HepG2 (cell line): ENCODE measurements at regions not wholly inside any gene's neighbourhood (a gene's known extent, or its start where the extent isn't known, plus 50 kb on each side); places are given as distances from the start of the nearest gene placed in this dataset.

Experiments
- ATAC-seq: fragments of 200-7000 bp; cut with Tn5 transposase; 3 replicates; pipeline ENCODE4 v1.9.1; 2020; ENCODE audit warnings: mild to moderate bottlenecking, moderate library complexity
- BruUV-seq: library from RNA; stranded (reverse); fragments of 400-500 nt; replicated peaks from 2 replicates; lab custom pipeline; 2021; lab: Mats Ljungman, UMichigan
- CTCF ChIA-PET: fragments of 300-600 bp; formaldehyde crosslinking; extraction: SDS; loops from one replicate; lab custom pipeline; 2021; ENCODE audit warnings: low total read pairs, inconsistent platforms, low intra/inter-chr PET ratio; lab: Yijun Ruan, JAX
- POLR2A ChIA-PET: fragments of 350-600 bp; sonication (Branson Sonifier 250); formaldehyde crosslinking; loops from one replicate; lab custom pipeline; 2020; ENCODE audit warnings: antibody characterized with exemption, inconsistent platforms; lab: Yijun Ruan, JAX
- DNase-seq: peaks from one replicate; pipeline ENCODE4 v3.0.0-alpha.2; 2015; ENCODE audit warnings: low spot score
- FAIRE-seq: peaks from 3 replicates; lab custom pipeline; 2011; peaks lifted over from hg19 to GRCh38; lab: Jason Lieb, UNC
- H2AFZ ChIP-seq: one replicate; pipeline ENCODE4 v1.6.1; 2011; ENCODE audit warnings: low read length, inconsistent platforms
- H3K27ac ChIP-seq: fragments of 300-600 bp; 3 replicates; pipeline ENCODE4 v1.8.0; 2011; ENCODE audit warnings: mixed run types, mild to moderate bottlenecking, mixed read lengths, low read length, inconsistent platforms; ENCODE audit not compliant: insufficient read depth; ENCODE audit errors: extremely low read length
- H3K27me3 ChIP-seq, 2 experiments: fragments of 200-600 bp in 1 of 2; 2 replicates in 1 of 2; 3 replicates in 1 of 2; pipeline versions ENCODE4 v1.6.0 to v1.8.0; 2011; ENCODE audit warnings: low read length in 2 of 2, mild to moderate bottlenecking in 2 of 2, moderate library complexity in 2 of 2, inconsistent platforms in 1 of 2; ENCODE audit not compliant: insufficient read depth in 2 of 2, control insufficient read depth in 1 of 2
- H3K36me3 ChIP-seq, 2 experiments: fragments of 200-600 bp in 1 of 2; replicated peaks in 1 of 2; 2 replicates in 1 of 2; 3 replicates in 1 of 2; pipeline versions ENCODE4 v1.5.1 to v1.8.0; 2011; ENCODE audit warnings: low read length in 2 of 2, inconsistent platforms in 1 of 2; ENCODE audit not compliant: insufficient read depth in 2 of 2, control insufficient read depth in 1 of 2
- H3K4me1 ChIP-seq: 2 replicates; pipeline ENCODE4 v1.5.1; 2012; ENCODE audit warnings: low read length, inconsistent platforms; ENCODE audit not compliant: insufficient read depth
- H3K4me2 ChIP-seq: 2 replicates; pipeline ENCODE4 v1.6.0; 2011; ENCODE audit warnings: low read depth, low read length, inconsistent platforms
- H3K4me3 ChIP-seq, 3 experiments: fragments of 200-600 bp in 1 of 3; sonication (generic), shearing (Covaris generic) in 1 of 3; replicated peaks in 1 of 3; 2 replicates each; pipeline ENCODE4 v1.5.1; 2011 to 2016; ENCODE audit warnings: low read length in 3 of 3, inconsistent platforms in 2 of 3, low read depth in 2 of 3, mild to moderate bottlenecking in 2 of 3, control low read depth in 1 of 3, mixed read lengths in 1 of 3; ENCODE audit not compliant: insufficient read depth in 1 of 3
- H3K79me2 ChIP-seq: one replicate; pipeline ENCODE4 v1.6.1; 2011; ENCODE audit warnings: low read length, inconsistent platforms; ENCODE audit not compliant: insufficient read depth
- H3K9ac ChIP-seq: 2 replicates; pipeline ENCODE4 v1.6.0; 2011; ENCODE audit warnings: mild to moderate bottlenecking, low read depth, low read length, inconsistent platforms; ENCODE audit not compliant: insufficient read depth
- H3K9me3 ChIP-seq: 2 replicates; pipeline ENCODE4 v1.5.1; 2012; ENCODE audit warnings: mild to moderate bottlenecking, low read length
- H4K20me1 ChIP-seq: 2 replicates; pipeline ENCODE4 v1.6.0; 2011; ENCODE audit warnings: inconsistent platforms, mild to moderate bottlenecking, low read length, moderate library complexity; ENCODE audit not compliant: insufficient read depth
- AGO2 ChIP-seq: fragments of 200-400 bp; formaldehyde crosslinking; optimal IDR thresholded peaks from 2 replicates; pipeline ENCODE3; 2017; ENCODE audit warnings: mild to moderate bottlenecking, low read depth, low read length, moderate library complexity
- GFI1 ChIP-seq: sonication (generic); formaldehyde crosslinking; IDR thresholded peaks from 2 replicates; pipeline ENCODE4 v1.5.0; 2020; ENCODE audit warnings: missing genetic modification reagents, mild to moderate bottlenecking, borderline replicate concordance
- REPIN1 ChIP-seq: sonication (generic); formaldehyde crosslinking; IDR thresholded peaks from 2 replicates; pipeline ENCODE4 v1.8.0; 2022; ENCODE audit warnings: missing genetic modification reagents, low read depth, mild to moderate bottlenecking, borderline replicate concordance
- SRSF9 ChIP-seq: fragments of 200-400 bp; formaldehyde crosslinking; IDR thresholded peaks from 2 replicates; pipeline ENCODE4 v1.6.1; 2018; ENCODE audit warnings: borderline replicate concordance, mild to moderate bottlenecking, low read depth, low read length; ENCODE audit not compliant: insufficient read depth, poor library complexity, severe bottlenecking
- ZNF3 ChIP-seq: IDR thresholded peaks from 2 replicates; pipeline ENCODE4 v1.7.0; 2017; ENCODE audit warnings: inconsistent platforms
- ZNF430 ChIP-seq: sonication (generic); formaldehyde crosslinking; IDR thresholded peaks from 2 replicates; pipeline ENCODE4 v1.9.0; 2021; ENCODE audit warnings: mild to moderate bottlenecking, missing genetic modification reagents
- ZNF83 ChIP-seq: sonication (generic); formaldehyde crosslinking; IDR thresholded peaks from 2 replicates; pipeline ENCODE4 v1.4.0; 2020; ENCODE audit warnings: missing genetic modification reagents, mild to moderate bottlenecking, borderline replicate concordance
- ZNF839 ChIP-seq: sonication (generic); formaldehyde crosslinking; IDR thresholded peaks from 2 replicates; pipeline ENCODE4 v1.4.0; 2020; ENCODE audit warnings: missing genetic modification reagents, mild to moderate bottlenecking, borderline replicate concordance
- WGBS: methylation state at CpG from one replicate; pipeline ENCODE4 v1.1.6; 2017; ENCODE audit warnings: low lambda C conversion rate; 5-methylcytosine and 5-hydroxymethylcytosine counted together
- in situ Hi-C: cut with HindIII; loops from 2 replicates; pipeline ENCODE4 v1.10.0; 2017; ENCODE audit warnings: low pct_unique_long_range_greater_than_20kb; ENCODE audit not compliant: extremely low pct_ligation_motif_present
- intact Hi-C: fragments of 100-400 bp; cut with micrococcal nuclease; formaldehyde crosslinking; loops from one replicate; pipeline ENCODE4 v1.10.0; 2022; ENCODE audit not compliant: unreplicated experiment
- TF ChIP-seq, protein P1 (sequence below): sonication (generic); formaldehyde crosslinking; IDR thresholded peaks from 2 replicates; pipeline ENCODE4 v1.8.0; 2022; ENCODE audit warnings: mild to moderate bottlenecking, missing genetic modification reagents, borderline replicate concordance
- TF ChIP-seq, protein P2 (sequence below): sonication (generic); formaldehyde crosslinking; IDR thresholded peaks from 2 replicates; pipeline ENCODE4 v1.4.0; 2020; ENCODE audit warnings: low read depth, missing genetic modification reagents

DNA sequence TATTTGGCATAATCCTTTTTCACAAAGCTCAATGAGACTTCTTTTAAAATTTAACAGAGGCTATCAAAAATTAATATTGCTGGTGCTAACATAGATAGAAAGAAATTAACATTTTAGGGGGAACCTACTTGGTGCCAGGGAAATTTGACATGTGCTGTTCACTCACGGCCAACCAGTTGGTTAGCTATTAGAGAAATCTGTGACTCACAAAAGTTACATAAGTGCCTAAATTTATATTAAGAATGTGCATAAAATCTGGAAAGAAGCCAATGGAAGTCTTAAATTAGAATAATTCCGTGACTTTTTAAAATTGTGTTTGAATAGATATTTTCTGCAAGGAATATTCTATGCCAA, 184.3 kb upstream of the MAP2 start:
- no peak for ATAC-seq

More for the DNA sequence above, 184.3 kb upstream of the MAP2 start:
- Histone ChIP-seq H3K27ac (no peak overlapping the region), H3K4me1 (no peaks in the 10 kb centered on the region), H2AFZ (no peak overlapping the region), H3K4me3 (no peak overlapping the region), H3K27me3 (no peaks in the 10 kb centered on the region), H4K20me1 (no peaks in the 10 kb centered on the region), H3K4me2 (no peak overlapping the region), H3K9me3 (peaks cover 4% of the 10 kb centered on the region; the same call in 1 of the 2 replicates), H3K9ac (no peak overlapping the region), H3K79me2 (no peaks in the 10 kb centered on the region), H3K36me3 (no peaks in the 10 kb centered on the region)
- TF ChIP-seq, protein P1, sequence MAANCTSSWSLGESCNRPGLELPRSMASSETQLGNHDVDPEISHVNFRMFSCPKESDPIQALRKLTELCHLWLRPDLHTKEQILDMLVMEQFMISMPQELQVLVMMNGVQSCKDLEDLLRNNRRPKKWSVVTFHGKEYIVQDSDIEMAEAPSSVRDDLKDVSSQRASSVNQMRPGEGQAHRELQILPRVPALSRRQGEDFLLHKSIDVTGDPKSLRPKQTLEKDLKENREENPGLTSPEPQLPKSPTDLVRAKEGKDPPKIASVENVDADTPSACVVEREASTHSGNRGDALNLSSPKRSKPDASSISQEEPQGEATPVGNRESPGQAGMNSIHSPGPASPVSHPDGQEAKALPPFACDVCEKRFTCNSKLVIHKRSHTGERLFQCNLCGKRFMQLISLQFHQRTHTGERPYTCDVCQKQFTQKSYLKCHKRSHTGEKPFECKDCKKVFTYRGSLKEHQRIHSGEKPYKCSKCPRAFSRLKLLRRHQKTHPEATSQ, result no peak
- no peak for TF ChIP-seq REPIN1
- TF ChIP-seq, protein P2, sequence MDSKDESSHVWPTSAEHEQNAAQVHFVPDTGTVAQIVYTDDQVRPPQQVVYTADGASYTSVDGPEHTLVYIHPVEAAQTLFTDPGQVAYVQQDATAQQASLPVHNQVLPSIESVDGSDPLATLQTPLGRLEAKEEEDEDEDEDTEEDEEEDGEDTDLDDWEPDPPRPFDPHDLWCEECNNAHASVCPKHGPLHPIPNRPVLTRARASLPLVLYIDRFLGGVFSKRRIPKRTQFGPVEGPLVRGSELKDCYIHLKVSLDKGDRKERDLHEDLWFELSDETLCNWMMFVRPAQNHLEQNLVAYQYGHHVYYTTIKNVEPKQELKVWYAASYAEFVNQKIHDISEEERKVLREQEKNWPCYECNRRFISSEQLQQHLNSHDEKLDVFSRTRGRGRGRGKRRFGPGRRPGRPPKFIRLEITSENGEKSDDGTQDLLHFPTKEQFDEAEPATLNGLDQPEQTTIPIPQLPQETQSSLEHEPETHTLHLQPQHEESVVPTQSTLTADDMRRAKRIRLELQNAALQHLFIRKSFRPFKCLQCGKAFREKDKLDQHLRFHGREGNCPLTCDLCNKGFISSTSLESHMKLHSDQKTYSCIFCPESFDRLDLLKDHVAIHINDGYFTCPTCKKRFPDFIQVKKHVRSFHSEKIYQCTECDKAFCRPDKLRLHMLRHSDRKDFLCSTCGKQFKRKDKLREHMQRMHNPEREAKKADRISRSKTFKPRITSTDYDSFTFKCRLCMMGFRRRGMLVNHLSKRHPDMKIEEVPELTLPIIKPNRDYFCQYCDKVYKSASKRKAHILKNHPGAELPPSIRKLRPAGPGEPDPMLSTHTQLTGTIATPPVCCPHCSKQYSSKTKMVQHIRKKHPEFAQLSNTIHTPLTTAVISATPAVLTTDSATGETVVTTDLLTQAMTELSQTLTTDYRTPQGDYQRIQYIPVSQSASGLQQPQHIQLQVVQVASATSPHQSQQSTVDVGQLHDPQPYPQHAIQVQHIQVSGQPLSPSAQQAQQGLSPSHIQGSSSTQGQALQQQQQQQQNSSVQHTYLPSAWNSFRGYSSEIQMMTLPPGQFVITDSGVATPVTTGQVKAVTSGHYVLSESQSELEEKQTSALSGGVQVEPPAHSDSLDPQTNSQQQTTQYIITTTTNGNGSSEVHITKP (CRISPR knock-in tag), result no peak
- TF ChIP-seq GFI1 (CRISPR knock-in tag), result no peak
- TF ChIP-seq ZNF3, result no peak
- no peak for TF ChIP-seq ZNF83 (CRISPR knock-in tag)
- no peak for TF ChIP-seq ZNF430
- TF ChIP-seq ZNF839 (CRISPR knock-in tag), result no peak
- TF ChIP-seq SRSF9, result no peak
- no peak for TF ChIP-seq AGO2
- DNase-seq (no peak), FAIRE-seq (no peak)
- ChIA-PET POLR2A (no interaction called here), CTCF (no interaction called here)
- BruUV-seq, result no TSS peak
- 4% methylated on average over 2 of the region's 2 CpGs for WGBS
- in situ Hi-C loops (no loop called here), intact Hi-C loops (no loop called here)
